Suppressor macrophage (primary cell): ENCODE measurements at regions not wholly inside any gene's neighbourhood (a gene's known extent, or its start where the extent isn't known, plus 50 kb on each side); places are given as distances from the start of the nearest gene placed in this dataset.
"Not testable (repeated sequence)": the region's sequence is repeated elsewhere in the genome, so short reads cannot be mapped to it uniquely, and the experiment has no call there.

Experiments used
- DNase-seq, 4 experiments: peaks; one replicate each; pipeline ENCODE4 v3.0.0-alpha.2; 2020 to 2022

DNA sequence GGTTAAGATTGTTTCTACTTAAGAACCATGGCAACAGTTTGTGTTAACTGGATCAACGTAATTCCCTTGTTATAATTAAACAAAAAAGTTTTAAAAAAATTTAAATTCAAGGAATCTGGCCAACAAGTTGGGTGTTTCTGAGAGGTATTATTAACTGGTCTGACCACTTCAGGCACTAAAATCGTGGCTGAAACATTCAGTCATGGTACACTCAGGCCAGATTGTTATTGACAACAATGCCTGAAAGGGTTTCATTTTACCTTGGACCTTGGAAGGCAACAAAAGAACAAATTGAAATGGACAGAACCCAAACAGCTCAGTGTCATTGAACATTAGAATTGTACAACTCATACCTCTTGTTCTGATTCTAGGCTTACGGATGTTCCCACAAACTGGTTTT is 103.3 kb upstream of the ARMC3 start:
- DNase-seq = no peak

GRCh38 chr10:22823109-22823508 is 104.7 kb upstream of the ARMC3 start:
- DNase-seq = no peak

GRCh38 chr10:22821921-22822320 is 105.9 kb upstream of the ARMC3 start:
- DNase-seq = not testable (repeated sequence)

DNA sequence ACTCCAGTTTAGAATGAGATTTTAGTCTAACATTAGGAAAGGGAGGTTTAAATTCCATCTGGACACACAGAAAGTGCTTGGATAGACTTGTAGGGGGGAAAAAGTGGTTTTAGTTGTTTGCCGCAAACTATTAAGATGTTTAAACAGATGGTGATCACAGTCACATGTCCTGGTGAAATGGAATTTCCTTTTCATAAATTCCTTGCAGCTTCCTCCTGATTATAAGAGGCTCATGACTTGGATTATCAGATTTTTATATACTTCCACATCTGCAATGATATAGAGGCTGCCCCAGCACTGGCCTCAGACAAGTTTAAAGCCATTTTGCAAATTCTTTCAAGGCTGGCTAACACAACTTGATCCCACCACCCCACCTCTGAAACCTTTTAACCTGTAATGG is 106.4 kb upstream of the ARMC3 start:
- DNase-seq = no peak

- peak; percentile 48 to 77 (median 50) for DNase-seq
These were observed 101.9 kb upstream of the PIP4K2A start for GRCh38 chr10:22816298-22816653.

- DNase-seq = no peak
These were observed 96.5 kb upstream of the PIP4K2A start for GRCh38 chr10:22810643-22811465.

GRCh38 chr10:22807238-22807637 is 92.9 kb upstream of the PIP4K2A start:
- DNase-seq = no peak

GRCh38 chr10:22805304-22805703 is 90.9 kb upstream of the PIP4K2A start:
- DNase-seq = peak in 1 of 4 experiments; percentile 11

DNA sequence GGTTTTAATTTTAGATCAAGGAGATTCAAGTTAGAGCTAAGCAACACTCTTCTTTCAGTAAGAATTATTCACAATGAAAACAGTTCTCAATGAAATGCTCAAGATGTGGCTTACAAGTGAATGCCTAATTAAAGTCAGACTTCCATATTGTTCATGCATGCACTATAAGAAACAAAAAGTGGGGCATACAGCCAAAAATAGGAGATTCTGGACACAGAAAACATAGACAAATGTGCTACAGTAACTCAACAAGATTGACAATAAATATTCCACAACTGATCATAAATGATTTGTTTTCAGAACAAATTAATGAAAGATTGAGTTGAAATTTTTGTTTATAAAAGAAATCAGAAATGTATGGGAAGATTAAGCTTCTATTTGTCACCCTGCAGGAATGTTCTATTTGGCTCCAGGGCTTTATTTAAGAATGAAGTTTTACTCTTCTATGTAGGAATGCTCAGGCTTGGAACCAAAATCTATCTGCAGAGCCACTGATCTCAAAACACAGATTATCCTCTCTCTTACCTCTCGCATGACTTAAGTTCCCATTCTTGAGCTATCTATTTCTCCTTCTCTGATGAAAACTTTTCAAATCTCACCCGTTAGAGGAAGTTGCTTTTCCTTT is 89.0 kb upstream of the PIP4K2A start:
- peak in 1 of 4 experiments; percentile 14 for DNase-seq

DNA sequence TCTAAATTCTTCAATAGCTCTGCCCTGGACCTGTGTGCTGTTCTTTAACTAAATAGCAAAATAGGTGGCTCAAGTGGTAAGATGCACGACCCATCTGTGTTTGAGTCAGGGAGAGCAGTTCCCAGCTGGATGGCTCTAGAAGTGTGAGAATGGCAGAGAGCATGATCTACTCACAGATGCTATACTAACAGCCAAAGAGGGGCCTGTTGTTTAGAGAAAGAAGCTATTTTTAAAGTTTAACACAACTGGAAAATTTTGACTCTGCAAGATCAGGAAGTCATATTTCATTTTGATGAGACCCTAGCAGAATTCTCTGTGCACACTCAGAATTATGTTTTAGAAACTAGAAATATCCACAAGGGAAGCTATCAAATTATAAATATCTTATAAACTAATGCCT is 87.4 kb upstream of the PIP4K2A start:
- DNase-seq = no peak

DNA sequence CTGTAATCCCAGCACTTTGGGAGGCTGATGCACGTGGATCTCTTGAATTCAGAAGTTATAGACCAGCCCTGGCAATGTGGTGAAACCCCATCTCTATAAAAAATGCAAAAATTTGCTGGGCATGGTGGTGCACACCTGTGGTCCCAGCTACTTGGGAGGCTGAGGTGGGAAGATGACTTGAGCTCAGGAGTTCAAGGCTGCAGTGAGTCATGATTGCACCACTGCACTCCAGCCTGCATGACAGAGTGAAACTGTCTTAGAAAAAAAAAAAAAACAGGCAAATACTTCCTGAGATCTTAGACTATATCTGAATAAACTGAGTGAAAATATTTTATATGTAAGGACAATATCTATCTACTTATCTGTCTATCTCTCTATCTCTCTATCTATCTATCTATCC is 83.4 kb upstream of the PIP4K2A start:
- DNase-seq = not testable (repeated sequence)

GRCh38 chr10:22795546-22795945 is 81.2 kb upstream of the PIP4K2A start:
- DNase-seq = no peak

DNA sequence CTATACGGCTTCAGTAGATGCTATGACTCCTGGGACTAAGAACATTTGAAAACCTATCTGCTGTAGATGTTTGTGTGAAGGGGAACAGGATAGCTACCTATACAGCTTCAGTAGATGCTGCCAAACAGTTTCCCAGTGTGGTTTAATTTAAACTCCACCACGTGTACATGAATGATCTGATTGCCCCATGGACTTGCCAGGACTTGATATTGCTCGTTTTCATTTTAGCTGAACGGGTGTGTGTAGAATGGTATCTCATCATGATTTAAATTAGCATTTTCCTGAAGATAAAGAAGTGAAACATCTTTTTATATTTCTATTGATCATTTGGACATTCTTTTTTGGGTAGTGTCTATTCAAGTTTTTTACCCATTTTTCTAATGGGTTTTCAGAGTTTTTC is 77.8 kb upstream of the PIP4K2A start:
- no peak for DNase-seq

GRCh38 chr10:22791665-22792064 is 77.3 kb upstream of the PIP4K2A start:
- no peak for DNase-seq

- DNase-seq = no peak
These were observed 70.3 kb upstream of the PIP4K2A start for GRCh38 chr10:22784668-22785067.

GRCh38 chr10:22783807-22784206 is 69.4 kb upstream of the PIP4K2A start:
- DNase-seq = no peak

- no peak for DNase-seq
These were observed 66.1 kb upstream of the PIP4K2A start for GRCh38 chr10:22780474-22780885.

DNA sequence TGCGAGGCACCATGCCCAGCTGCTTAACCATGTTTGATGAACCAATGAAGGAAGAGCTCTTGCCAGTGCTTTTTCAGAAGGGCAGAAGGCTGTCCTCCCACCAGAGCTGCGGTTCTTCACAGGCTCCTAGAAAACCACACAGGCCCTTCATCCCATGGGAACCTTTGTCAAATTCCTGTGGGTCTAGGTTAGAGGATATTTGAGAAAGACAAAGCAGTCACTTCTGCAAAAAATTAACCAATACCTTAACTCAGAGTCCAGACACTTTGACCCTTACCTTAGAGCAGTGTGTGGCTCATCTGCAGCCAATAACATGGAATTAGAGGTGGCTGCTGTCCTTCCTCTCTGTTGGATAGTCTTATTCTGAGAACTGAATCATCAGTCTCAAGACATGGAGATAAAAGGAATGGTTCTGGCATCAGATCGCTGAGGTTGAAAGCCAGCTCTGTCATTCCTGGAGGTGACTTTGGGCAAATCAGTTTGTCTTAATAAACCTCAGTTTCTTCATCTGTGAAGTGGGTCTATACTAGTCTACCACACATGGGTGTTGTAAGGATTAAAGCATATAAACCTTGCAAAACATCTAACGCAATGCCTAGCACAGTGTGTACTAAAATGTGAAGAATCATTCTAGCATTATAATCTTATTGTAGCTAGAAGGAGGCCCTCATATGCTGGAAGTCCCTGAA is 65.1 kb upstream of the PIP4K2A start:
- DNase-seq = no peak

- no peak for DNase-seq
These were observed 59.7 kb upstream of the PIP4K2A start for GRCh38 chr10:22774102-22774501.

DNA sequence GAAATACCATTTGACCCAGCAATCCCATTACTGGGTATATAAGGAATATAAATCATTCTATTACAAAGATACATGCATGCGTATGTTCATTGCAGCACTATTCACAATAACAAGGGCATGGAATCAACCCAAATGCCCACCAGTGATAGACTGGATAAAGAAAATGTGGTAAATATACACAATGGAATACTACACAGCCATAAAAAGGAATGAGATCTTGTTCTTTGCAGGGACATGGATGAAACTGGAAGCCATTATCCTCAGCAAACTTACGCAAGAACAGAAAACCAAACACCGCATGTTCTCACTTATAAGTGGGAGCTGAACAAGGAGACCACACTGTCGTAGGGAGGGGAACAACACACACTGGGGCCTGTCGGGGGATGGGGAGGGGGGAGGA is 57.3 kb upstream of the PIP4K2A start:
- not testable (repeated sequence) for DNase-seq

GRCh38 chr10:22770270-22770669 is 55.9 kb upstream of the PIP4K2A start:
- DNase-seq = no peak

DNA sequence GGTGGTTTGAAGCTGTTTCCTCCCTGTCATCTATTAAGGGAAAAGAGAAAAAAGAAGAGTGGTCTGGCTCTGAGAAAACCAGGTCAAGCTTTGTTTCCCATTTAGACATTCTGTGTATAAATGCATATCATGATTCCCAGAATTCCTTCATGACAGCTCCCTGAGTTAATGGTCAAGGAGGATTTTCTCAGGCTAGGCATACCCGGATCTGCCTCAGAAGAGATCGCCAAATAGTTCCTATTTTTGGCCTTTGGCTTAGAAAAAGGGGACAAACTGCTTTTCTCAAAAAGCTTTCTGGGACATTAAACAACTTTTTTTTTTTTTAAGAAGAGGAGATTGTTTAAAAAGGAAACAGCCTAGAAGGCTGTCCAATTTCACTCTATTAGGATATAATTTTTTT is 53.5 kb upstream of the PIP4K2A start:
- no peak for DNase-seq

DNA sequence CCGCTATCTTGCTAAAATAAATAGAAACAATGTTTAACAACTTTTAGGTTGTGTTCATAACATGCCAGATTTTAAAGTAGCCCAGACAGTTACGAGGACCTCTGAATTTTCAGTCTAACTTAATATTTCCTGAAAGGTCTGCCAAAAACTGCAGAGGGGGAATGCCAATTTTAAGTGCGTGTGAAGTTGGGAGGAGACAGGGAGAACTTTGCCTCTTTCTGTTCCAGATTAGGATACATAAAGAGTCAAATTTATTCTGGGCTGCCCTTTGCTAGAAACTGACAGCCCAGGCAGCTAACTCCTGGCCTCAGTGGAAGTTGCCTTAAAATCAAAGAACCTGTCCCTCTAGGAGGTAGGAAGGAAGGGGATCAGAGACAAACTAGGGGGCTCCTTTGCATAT is 52.3 kb upstream of the PIP4K2A start:
- no peak for DNase-seq
